ENCODE measurements at regions not wholly inside any gene's neighbourhood (a gene's known extent, or its start where the extent isn't known, plus 50 kb on each side); places are given as distances from the start of the nearest gene placed in this dataset.

DNA sequence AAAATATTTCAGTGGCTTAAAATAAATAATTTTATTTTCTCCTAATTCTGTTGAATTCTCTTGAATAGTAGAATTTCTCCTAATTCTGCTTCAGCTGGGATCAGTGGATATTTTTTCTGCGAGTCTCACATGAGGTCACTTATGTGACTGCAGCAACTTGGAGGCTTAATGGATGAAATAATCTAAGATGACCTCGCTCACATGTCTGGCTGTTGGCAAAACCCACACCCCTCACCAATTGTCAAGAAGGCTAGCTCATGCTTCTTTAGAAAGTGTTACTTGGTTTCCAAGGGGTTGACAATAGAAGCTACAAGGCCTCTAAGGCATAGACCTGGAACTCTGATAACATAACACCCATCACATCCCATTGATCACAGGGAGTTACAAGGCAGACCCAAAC is 156.9 kb upstream of the DPYD start:
- TF ChIP-seq, protein P1, sequence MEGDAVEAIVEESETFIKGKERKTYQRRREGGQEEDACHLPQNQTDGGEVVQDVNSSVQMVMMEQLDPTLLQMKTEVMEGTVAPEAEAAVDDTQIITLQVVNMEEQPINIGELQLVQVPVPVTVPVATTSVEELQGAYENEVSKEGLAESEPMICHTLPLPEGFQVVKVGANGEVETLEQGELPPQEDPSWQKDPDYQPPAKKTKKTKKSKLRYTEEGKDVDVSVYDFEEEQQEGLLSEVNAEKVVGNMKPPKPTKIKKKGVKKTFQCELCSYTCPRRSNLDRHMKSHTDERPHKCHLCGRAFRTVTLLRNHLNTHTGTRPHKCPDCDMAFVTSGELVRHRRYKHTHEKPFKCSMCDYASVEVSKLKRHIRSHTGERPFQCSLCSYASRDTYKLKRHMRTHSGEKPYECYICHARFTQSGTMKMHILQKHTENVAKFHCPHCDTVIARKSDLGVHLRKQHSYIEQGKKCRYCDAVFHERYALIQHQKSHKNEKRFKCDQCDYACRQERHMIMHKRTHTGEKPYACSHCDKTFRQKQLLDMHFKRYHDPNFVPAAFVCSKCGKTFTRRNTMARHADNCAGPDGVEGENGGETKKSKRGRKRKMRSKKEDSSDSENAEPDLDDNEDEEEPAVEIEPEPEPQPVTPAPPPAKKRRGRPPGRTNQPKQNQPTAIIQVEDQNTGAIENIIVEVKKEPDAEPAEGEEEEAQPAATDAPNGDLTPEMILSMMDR (IDR thresholded peaks at IDR 0.05; ENCODE audit: insufficient read depth, low read length) = no peak
- TF ChIP-seq, protein P2, sequence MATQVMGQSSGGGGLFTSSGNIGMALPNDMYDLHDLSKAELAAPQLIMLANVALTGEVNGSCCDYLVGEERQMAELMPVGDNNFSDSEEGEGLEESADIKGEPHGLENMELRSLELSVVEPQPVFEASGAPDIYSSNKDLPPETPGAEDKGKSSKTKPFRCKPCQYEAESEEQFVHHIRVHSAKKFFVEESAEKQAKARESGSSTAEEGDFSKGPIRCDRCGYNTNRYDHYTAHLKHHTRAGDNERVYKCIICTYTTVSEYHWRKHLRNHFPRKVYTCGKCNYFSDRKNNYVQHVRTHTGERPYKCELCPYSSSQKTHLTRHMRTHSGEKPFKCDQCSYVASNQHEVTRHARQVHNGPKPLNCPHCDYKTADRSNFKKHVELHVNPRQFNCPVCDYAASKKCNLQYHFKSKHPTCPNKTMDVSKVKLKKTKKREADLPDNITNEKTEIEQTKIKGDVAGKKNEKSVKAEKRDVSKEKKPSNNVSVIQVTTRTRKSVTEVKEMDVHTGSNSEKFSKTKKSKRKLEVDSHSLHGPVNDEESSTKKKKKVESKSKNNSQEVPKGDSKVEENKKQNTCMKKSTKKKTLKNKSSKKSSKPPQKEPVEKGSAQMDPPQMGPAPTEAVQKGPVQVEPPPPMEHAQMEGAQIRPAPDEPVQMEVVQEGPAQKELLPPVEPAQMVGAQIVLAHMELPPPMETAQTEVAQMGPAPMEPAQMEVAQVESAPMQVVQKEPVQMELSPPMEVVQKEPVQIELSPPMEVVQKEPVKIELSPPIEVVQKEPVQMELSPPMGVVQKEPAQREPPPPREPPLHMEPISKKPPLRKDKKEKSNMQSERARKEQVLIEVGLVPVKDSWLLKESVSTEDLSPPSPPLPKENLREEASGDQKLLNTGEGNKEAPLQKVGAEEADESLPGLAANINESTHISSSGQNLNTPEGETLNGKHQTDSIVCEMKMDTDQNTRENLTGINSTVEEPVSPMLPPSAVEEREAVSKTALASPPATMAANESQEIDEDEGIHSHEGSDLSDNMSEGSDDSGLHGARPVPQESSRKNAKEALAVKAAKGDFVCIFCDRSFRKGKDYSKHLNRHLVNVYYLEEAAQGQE (IDR thresholded peaks at IDR 0.05; ENCODE audit: insufficient replicate concordance, low read depth) = no peak
- TF ChIP-seq POLR2AphosphoS5 (IDR thresholded peaks at IDR 0.05; ENCODE audit: low read depth) = no peak
